GM23248 (cell line): ENCODE measurements at regions not wholly inside any gene's neighbourhood (a gene's known extent, or its start where the extent isn't known, plus 50 kb on each side); places are given as distances from the start of the nearest gene placed in this dataset.

Experiments used
- EZH2 ChIP-seq: fragments of 200-600 bp; sonication (generic); IDR thresholded peaks from 2 replicates; pipeline ENCODE4 v1.6.1; 2018; ENCODE audit warnings: antibody characterized with exemption, mild to moderate bottlenecking; ENCODE audit not compliant: insufficient read depth, poor library complexity, severe bottlenecking
- EZH2phosphoT487 ChIP-seq: fragments of 200-600 bp; sonication (generic); IDR thresholded peaks from 2 replicates; pipeline ENCODE4 v1.6.1; 2018; ENCODE audit warnings: antibody characterized with exemption, moderate library complexity, mild to moderate bottlenecking, low read depth; ENCODE audit not compliant: insufficient read depth

DNA sequence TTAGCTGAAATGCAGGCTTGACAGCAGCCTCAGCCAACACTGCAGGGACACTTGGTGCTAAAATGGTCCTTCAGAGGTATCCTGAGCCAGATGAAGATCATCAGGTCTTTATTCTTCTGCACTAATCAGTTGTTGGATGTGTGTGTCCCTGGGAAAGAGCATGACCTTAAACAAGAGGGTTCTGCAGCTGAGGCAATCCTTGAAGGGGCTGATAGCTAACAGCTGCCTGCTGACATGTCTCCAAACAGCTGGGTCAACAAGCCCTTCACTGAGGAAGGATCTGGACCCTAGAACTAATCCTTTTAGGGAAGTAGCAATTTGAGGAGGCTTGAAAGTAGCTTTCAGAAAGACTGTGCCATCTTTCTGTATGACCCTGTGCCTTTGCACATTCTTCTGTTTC, 376.3 kb upstream of the ACTBL2 start:
- no peak for TF ChIP-seq EZH2phosphoT487
- no peak for TF ChIP-seq EZH2
